ENCODE measurements at regions not wholly inside any gene's neighbourhood (a gene's known extent, or its start where the extent isn't known, plus 50 kb on each side); places are given as distances from the start of the nearest gene placed in this dataset.

DNA sequence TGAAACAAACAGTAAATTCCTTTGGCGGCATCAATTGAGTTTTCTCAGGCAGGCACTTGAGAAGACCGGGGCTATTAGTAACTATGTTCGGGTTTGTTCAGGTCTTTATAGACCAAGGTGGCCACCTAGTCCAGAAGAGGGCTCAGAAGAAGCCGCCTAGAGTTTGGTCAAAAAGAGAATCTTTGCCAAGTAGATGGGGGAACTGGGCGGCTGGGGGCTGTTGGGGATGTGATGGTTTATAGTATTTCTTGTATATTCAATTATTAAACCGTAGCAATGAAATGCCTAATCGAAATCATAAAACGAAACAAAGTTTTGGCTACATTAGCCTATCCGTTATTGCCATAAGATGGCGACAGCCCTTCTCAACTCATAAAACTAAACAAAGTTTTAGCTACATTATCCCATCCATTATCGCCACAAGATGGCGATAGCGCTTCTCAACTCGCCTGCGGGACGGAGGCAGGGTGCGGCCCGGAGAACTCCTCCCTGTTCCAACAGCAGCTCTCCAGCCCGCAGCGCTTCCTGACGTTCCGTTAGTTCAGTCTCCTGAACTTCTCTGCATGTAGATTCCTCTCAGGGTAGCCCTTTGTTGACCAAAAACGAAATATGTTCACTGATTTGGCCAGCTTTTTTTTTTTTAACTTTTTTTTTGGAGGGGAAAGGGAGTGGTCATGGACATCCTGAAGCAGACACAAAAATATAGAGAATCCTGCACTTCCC lies 120.5 kb upstream of the PRSS16 start:
- no peaks in the 10 kb centered on the region for H3K36me3 ChIP-seq (replicated peaks in 1 of 2; ENCODE audit: control insufficient read depth in 1 of 2, insufficient read depth in 2 of 2, low read length in 2 of 2)
- no TSS peak for BruUV-seq (replicated peaks)
- H3K4me3 ChIP-seq (replicated peaks in 1 of 3; ENCODE audit: insufficient read depth in 1 of 3, low read depth in 2 of 3, low read length in 3 of 3) = peak overlapping the region; percentile 45 to 51 (median 47)
- no peaks in the 10 kb centered on the region; the same call in 1 of the 2 replicates for H3K9me3 ChIP-seq (ENCODE audit: low read length)
- H4K20me1 ChIP-seq (ENCODE audit: insufficient read depth, low read length) = no peaks in the 10 kb centered on the region
- CTCF ChIA-PET (ENCODE audit: low intra/inter-chr PET ratio, low total read pairs) = interaction anchor here (1.2 to 1.9 kb wide), 3 partner anchors 31 to 669 kb away, joined by 4 to 21 read pairs (median 5); no protein-coding TSS in a partner anchor
- intact Hi-C loops (cut with micrococcal nuclease; ENCODE audit: unreplicated experiment) (loop anchor here (1.0 to 5.0 kb wide), 3 partner anchors 31 to 50 kb away; no protein-coding TSS in a partner anchor), in situ Hi-C loops (cut with HindIII; ENCODE audit: extremely low pct_ligation_motif_present, low pct_unique_long_range_greater_than_20kb) (no loop called here)
- H3K27ac ChIP-seq (ENCODE audit: extremely low read length, insufficient read depth, low read length) = no peak overlapping the region
- peak; percentile 97 for FAIRE-seq
- no peak overlapping the region for H3K9ac ChIP-seq (ENCODE audit: insufficient read depth, low read depth, low read length)
- peak overlapping the region; percentile 72 for H3K4me2 ChIP-seq (ENCODE audit: low read depth, low read length)
- peak; percentile 97 for ATAC-seq
- POLR2A ChIA-PET = interaction anchor here (0.7 to 1.0 kb wide), 3 partner anchors 18 to 51 kb away, joined by 3 to 5 read pairs (median 4); a partner anchor contains a TSS
- peak; percentile 85 for DNase-seq (ENCODE audit: low spot score)
- 11% methylated on average over 23 of the region's 23 CpGs for WGBS (ENCODE audit: low lambda C conversion rate)
- peaks cover 20% of the 10 kb centered on the region for H3K4me1 ChIP-seq (ENCODE audit: insufficient read depth, low read length)
- H3K79me2 ChIP-seq (ENCODE audit: insufficient read depth, low read length) = no peaks in the 10 kb centered on the region
- peak overlapping the region; percentile 39 for H2AFZ ChIP-seq (ENCODE audit: low read length)
- peaks cover 2 to 16% of the 10 kb centered on the region in 2 experiments; a peak in 4 of 5 replicates for H3K27me3 ChIP-seq (ENCODE audit: control insufficient read depth in 1 of 2, insufficient read depth in 2 of 2, low read length in 2 of 2)
- TF ChIP-seq KLF15 (CRISPR knock-in tag; IDR thresholded peaks at IDR 0.05; ENCODE audit: borderline replicate concordance) = no peak
- TF ChIP-seq PHF21A (CRISPR knock-in tag; IDR thresholded peaks at IDR 0.05) = peak; percentile 77
- no peak for TF ChIP-seq ZNF678 (CRISPR knock-in tag; IDR thresholded peaks at IDR 0.05)
- no peak for TF ChIP-seq PHB2 (IDR thresholded peaks at IDR 0.05; ENCODE audit: partially characterized antibody)
- peak; percentile 89; the same call in 1 of the 2 replicates for TF ChIP-seq ZNF124 (CRISPR knock-in tag; IDR thresholded peaks at IDR 0.05)
- TF ChIP-seq, protein P1, sequence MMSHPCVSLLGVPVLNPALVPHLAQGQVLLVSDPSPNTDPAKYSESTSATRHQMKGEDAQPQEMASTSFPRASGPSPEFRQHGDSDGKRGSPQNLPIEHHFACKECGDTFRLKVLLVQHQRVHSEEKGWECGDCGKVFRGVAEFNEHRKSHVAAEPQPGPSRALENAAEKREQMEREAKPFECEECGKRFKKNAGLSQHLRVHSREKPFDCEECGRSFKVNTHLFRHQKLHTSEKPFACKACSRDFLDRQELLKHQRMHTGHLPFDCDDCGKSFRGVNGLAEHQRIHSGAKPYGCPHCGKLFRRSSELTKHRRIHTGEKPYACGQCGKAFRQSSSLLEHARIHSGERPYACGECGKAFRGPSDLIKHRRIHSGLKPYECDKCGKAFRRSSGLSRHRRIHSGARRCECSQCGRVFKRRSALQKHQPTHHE (CRISPR knock-in tag; IDR thresholded peaks at IDR 0.05; ENCODE audit: borderline replicate concordance) = no peak
- peak; percentile 67; the same call in 1 of the 2 replicates for TF ChIP-seq ZNF264 (CRISPR knock-in tag; IDR thresholded peaks at IDR 0.05)
- TF ChIP-seq ZNF766 (CRISPR knock-in tag; IDR thresholded peaks at IDR 0.05; ENCODE audit: borderline replicate concordance) = 0 out of 2 replicates have a peak, but pooled peaks have one; percentile 43
- 0 out of 2 replicates have a peak, but pooled peaks have one; percentile 36 for TF ChIP-seq DMAP1 (CRISPR knock-in tag; IDR thresholded peaks at IDR 0.05)
- TF ChIP-seq, protein P2, sequence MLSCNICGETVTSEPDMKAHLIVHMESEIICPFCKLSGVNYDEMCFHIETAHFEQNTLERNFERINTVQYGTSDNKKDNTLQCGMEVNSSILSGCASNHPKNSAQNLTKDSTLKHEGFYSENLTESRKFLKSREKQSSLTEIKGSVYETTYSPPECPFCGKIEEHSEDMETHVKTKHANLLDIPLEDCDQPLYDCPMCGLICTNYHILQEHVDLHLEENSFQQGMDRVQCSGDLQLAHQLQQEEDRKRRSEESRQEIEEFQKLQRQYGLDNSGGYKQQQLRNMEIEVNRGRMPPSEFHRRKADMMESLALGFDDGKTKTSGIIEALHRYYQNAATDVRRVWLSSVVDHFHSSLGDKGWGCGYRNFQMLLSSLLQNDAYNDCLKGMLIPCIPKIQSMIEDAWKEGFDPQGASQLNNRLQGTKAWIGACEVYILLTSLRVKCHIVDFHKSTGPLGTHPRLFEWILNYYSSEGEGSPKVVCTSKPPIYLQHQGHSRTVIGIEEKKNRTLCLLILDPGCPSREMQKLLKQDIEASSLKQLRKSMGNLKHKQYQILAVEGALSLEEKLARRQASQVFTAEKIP (CRISPR knock-in tag; IDR thresholded peaks at IDR 0.05; ENCODE audit: borderline replicate concordance) = no peak
- peak; percentile 95 for TF ChIP-seq XRCC5 (optimal IDR thresholded peaks at IDR 0.05; ENCODE audit: low read length)
- peak; percentile 72; the same call in 1 of the 2 replicates for TF ChIP-seq FOXJ3 (CRISPR knock-in tag; IDR thresholded peaks at IDR 0.05; ENCODE audit: borderline replicate concordance)
- TF ChIP-seq ZNF644 (CRISPR knock-in tag; IDR thresholded peaks at IDR 0.05; ENCODE audit: low read depth) = peak; percentile 94
- TF ChIP-seq, protein P3, sequence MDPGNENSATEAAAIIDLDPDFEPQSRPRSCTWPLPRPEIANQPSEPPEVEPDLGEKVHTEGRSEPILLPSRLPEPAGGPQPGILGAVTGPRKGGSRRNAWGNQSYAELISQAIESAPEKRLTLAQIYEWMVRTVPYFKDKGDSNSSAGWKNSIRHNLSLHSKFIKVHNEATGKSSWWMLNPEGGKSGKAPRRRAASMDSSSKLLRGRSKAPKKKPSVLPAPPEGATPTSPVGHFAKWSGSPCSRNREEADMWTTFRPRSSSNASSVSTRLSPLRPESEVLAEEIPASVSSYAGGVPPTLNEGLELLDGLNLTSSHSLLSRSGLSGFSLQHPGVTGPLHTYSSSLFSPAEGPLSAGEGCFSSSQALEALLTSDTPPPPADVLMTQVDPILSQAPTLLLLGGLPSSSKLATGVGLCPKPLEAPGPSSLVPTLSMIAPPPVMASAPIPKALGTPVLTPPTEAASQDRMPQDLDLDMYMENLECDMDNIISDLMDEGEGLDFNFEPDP (CRISPR knock-in tag; conservative IDR thresholded peaks at IDR 0.05) = no peak
- TF ChIP-seq ZNF781 (CRISPR knock-in tag; IDR thresholded peaks at IDR 0.05; ENCODE audit: borderline replicate concordance, not compliant biosample characterization) = no peak
- TF ChIP-seq, protein P4, sequence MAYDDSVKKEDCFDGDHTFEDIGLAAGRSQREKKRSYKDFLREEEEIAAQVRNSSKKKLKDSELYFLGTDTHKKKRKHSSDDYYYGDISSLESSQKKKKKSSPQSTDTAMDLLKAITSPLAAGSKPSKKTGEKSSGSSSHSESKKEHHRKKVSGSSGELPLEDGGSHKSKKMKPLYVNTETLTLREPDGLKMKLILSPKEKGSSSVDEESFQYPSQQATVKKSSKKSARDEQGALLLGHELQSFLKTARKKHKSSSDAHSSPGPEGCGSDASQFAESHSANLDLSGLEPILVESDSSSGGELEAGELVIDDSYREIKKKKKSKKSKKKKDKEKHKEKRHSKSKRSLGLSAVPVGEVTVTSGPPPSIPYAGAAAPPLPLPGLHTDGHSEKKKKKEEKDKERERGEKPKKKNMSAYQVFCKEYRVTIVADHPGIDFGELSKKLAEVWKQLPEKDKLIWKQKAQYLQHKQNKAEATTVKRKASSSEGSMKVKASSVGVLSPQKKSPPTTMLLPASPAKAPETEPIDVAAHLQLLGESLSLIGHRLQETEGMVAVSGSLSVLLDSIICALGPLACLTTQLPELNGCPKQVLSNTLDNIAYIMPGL (CRISPR knock-in tag; IDR thresholded peaks at IDR 0.05; ENCODE audit: borderline replicate concordance in 1 of 2, low read depth in 1 of 2) = peak; percentile 93 to 98

Data from HepG2 (cell line).